H1 (cell line): ENCODE measurements at regions not wholly inside any gene's neighbourhood (a gene's known extent, or its start where the extent isn't known, plus 50 kb on each side); places are given as distances from the start of the nearest gene placed in this dataset.

Source experiments
- CTCF ChIA-PET: fragments of 300-600 bp; sonication (Branson Sonifier 250); formaldehyde crosslinking; loops from one replicate; lab custom pipeline; 2021; ENCODE audit not compliant: partially characterized antibody; lab: Charles Lee
- POLR2A ChIA-PET: fragments of 300-600 bp; sonication (Branson Sonifier 250); formaldehyde crosslinking; loops from one replicate; lab custom pipeline; 2021; ENCODE audit warnings: inconsistent platforms; ENCODE audit not compliant: partially characterized antibody; lab: Charles Lee
- DNase-seq, 2 experiments: peaks; one replicate each; pipeline versions ENCODE4 v3.0.0 to v3.0.0-alpha.2; 2010 to 2022; ENCODE audit warnings: low spot score in 2 of 2, low read depth in 1 of 2, mixed read lengths in 1 of 2
- FAIRE-seq: peaks from 2 replicates; lab custom pipeline; 2011; peaks lifted over from hg19 to GRCh38; lab: Jason Lieb, UNC
- H2AFZ ChIP-seq: 2 replicates; pipeline ENCODE4 v1.8.1; 2012; ENCODE audit warnings: low read length, inconsistent platforms
- H2AK5ac ChIP-seq: 2 replicates; pipeline ENCODE4 v1.6.1; 2013; ENCODE audit warnings: low read depth, low read length
- H2BK120ac ChIP-seq: replicated peaks from 2 replicates; pipeline ENCODE3; 2013; ENCODE audit warnings: low read depth, low read length, inconsistent platforms
- H2BK12ac ChIP-seq: 2 replicates; pipeline ENCODE4 v1.6.1; 2013; ENCODE audit warnings: low read depth, low read length
- H2BK15ac ChIP-seq: 2 replicates; pipeline ENCODE4 v1.6.1; 2013; ENCODE audit warnings: low read length
- H2BK20ac ChIP-seq: 2 replicates; pipeline ENCODE4 v1.6.1; 2013; ENCODE audit warnings: low read length
- H2BK5ac ChIP-seq: 2 replicates; pipeline ENCODE4 v1.6.1; 2013; ENCODE audit warnings: low read depth, low read length
- H3K14ac ChIP-seq: 2 replicates; pipeline ENCODE4 v1.6.1; 2013; ENCODE audit warnings: inconsistent platforms; ENCODE audit not compliant: insufficient read length
- H3K18ac ChIP-seq: 2 replicates; pipeline ENCODE4 v1.6.1; 2013; ENCODE audit warnings: low read length; ENCODE audit errors: extremely low read depth
- H3K23ac ChIP-seq: 2 replicates; pipeline ENCODE4 v1.6.1; 2013; ENCODE audit warnings: inconsistent platforms; ENCODE audit not compliant: insufficient read length
- H3K23me2 ChIP-seq: 2 replicates; pipeline ENCODE4 v1.6.1; 2013; ENCODE audit warnings: low read depth, low read length
- H3K27ac ChIP-seq: 2 replicates; pipeline ENCODE4 v1.6.1; 2011; ENCODE audit warnings: low read depth, low read length, inconsistent platforms
- H3K27me3 ChIP-seq, 4 experiments: replicated peaks in 1 of 4; 1 replicate in 1 of 4; 2 replicates in 3 of 4; pipeline versions ENCODE4 v1.6.1 to v1.8.1; 2011 to 2013; ENCODE audit warnings: low read length in 3 of 4, mild to moderate bottlenecking in 3 of 4, inconsistent platforms in 2 of 4, mixed read lengths in 2 of 4, moderate library complexity in 1 of 4; ENCODE audit not compliant: control insufficient read depth in 3 of 4, insufficient read depth in 3 of 4; ENCODE audit errors: extremely low read depth in 1 of 4
- H3K36me3 ChIP-seq, 4 experiments: 2 replicates each; pipeline versions ENCODE4 v1.6.1 to v1.8.1; 2011 to 2013; ENCODE audit warnings: mild to moderate bottlenecking in 4 of 4, low read length in 3 of 4, moderate library complexity in 2 of 4, control low read depth in 1 of 4, inconsistent platforms in 1 of 4; ENCODE audit not compliant: insufficient read depth in 4 of 4, control insufficient read depth in 2 of 4
- H3K4ac ChIP-seq: replicated peaks from 2 replicates; pipeline ENCODE3; 2013; ENCODE audit warnings: low read length, low read depth, mixed read lengths, inconsistent platforms; ENCODE audit not compliant: insufficient read length
- H3K4me1 ChIP-seq, 4 experiments: replicated peaks in 1 of 4; 1 replicate in 1 of 4; 2 replicates in 3 of 4; pipeline versions ENCODE4 v1.6.1 to v1.8.1; 2011 to 2013; ENCODE audit warnings: low read length in 3 of 4, inconsistent platforms in 2 of 4, mixed read lengths in 1 of 4; ENCODE audit not compliant: insufficient read depth in 4 of 4, control insufficient read depth in 3 of 4
- H3K4me2 ChIP-seq, 2 experiments: 2 replicates each; pipeline versions ENCODE4 v1.6.1 to v1.8.1; 2011 to 2013; ENCODE audit warnings: low read depth in 2 of 2, low read length in 2 of 2, control low read depth in 1 of 2, inconsistent platforms in 1 of 2, mild to moderate bottlenecking in 1 of 2; ENCODE audit not compliant: insufficient read depth in 1 of 2
- H3K4me3 ChIP-seq, 4 experiments: fragments of 200-600, 300-600 bp in 1 of 4; sonication (generic), shearing (Covaris generic), sonication (Bioruptor Twin) in 1 of 4; 2 replicates each; pipeline versions ENCODE4 v1.5.1 to v1.8.1; 2011 to 2016; ENCODE audit warnings: low read length in 4 of 4, low read depth in 3 of 4, control low read depth in 2 of 4, inconsistent platforms in 2 of 4, mild to moderate bottlenecking in 2 of 4, mixed read lengths in 1 of 4, moderate library complexity in 1 of 4; ENCODE audit not compliant: insufficient read depth in 2 of 4; ENCODE audit errors: extremely low read depth in 1 of 4
- H3K56ac ChIP-seq: replicated peaks from 2 replicates; pipeline ENCODE3; 2013; ENCODE audit warnings: low read depth, mild to moderate bottlenecking, mixed read lengths, low read length, inconsistent platforms; ENCODE audit not compliant: insufficient read length
- H3K79me1 ChIP-seq: 2 replicates; pipeline ENCODE4 v1.6.1; 2013; ENCODE audit warnings: low read depth, low read length, control low read depth
- H3K79me2 ChIP-seq, 2 experiments: 2 replicates each; pipeline versions ENCODE4 v1.6.1 to v1.8.1; 2012 to 2013; ENCODE audit warnings: low read length in 2 of 2, mild to moderate bottlenecking in 2 of 2, inconsistent platforms in 1 of 2; ENCODE audit not compliant: insufficient read depth in 2 of 2, control insufficient read depth in 1 of 2
- H3K9ac ChIP-seq, 4 experiments: replicated peaks in 1 of 4; 1 replicate in 1 of 4; 2 replicates in 3 of 4; pipeline versions ENCODE4 v1.6.1 to v1.8.1; 2011 to 2013; ENCODE audit warnings: low read depth in 3 of 4, low read length in 3 of 4, control low read depth in 2 of 4, mild to moderate bottlenecking in 2 of 4, moderate library complexity in 2 of 4, inconsistent platforms in 1 of 4; ENCODE audit errors: extremely low read depth in 1 of 4
- H3K9me3 ChIP-seq, 2 experiments: 2 replicates each; pipeline versions ENCODE4 v1.6.1 to v1.8.1; 2012 to 2013; ENCODE audit warnings: mild to moderate bottlenecking in 2 of 2, moderate library complexity in 2 of 2, control low read depth in 1 of 2, inconsistent platforms in 1 of 2, low read depth in 1 of 2, low read length in 1 of 2, mixed read lengths in 1 of 2; ENCODE audit not compliant: insufficient read depth in 2 of 2
- H4K20me1 ChIP-seq, 2 experiments: replicated peaks in 1 of 2; 2 replicates each; pipeline versions ENCODE3 to v1.8.1; 2011 to 2013; ENCODE audit warnings: inconsistent platforms in 2 of 2, low read length in 2 of 2, mild to moderate bottlenecking in 1 of 2; ENCODE audit not compliant: insufficient read depth in 2 of 2, control insufficient read depth in 1 of 2
- H4K5ac ChIP-seq: 2 replicates; pipeline ENCODE4 v1.6.1; 2013; ENCODE audit warnings: low read length, low read depth, mixed read lengths, inconsistent platforms; ENCODE audit not compliant: insufficient read length
- H4K8ac ChIP-seq: 2 replicates; pipeline ENCODE4 v1.8.0; 2013; ENCODE audit warnings: mild to moderate bottlenecking, moderate library complexity, low read length, inconsistent platforms; ENCODE audit not compliant: insufficient read depth; ENCODE audit errors: extremely low read depth
- H4K91ac ChIP-seq: replicated peaks from 2 replicates; pipeline ENCODE3; 2013; ENCODE audit warnings: low read length, mixed read lengths, inconsistent platforms; ENCODE audit not compliant: insufficient read length
- CHD7 ChIP-seq: fragments of 300-600 bp; sonication (generic); IDR thresholded peaks from 2 replicates; pipeline ENCODE4 v1.7.1; 2012; ENCODE audit warnings: low read length, moderate library complexity, mild to moderate bottlenecking, inconsistent platforms; ENCODE audit not compliant: insufficient replicate concordance
- WGBS, 2 experiments: shearing (Covaris generic) in 1 of 2; methylation state at CpG; one replicate each; pipeline versions ENCODE4 v1.1.6 to v1.1.7; 2013 to 2015; ENCODE audit warnings: low lambda C conversion rate in 2 of 2, mixed read lengths in 2 of 2, inconsistent platforms in 1 of 2, low coverage in 1 of 2, missing lambda C conversion rate in 1 of 2; ENCODE audit not compliant: insufficient replicate concordance in 2 of 2, insufficient coverage in 1 of 2, insufficient read length in 1 of 2; ENCODE audit errors: extremely low coverage in 1 of 2, missing lambda C conversion rate in 1 of 2; 5-methylcytosine and 5-hydroxymethylcytosine counted together

- H3K14ac ChIP-seq = no peak overlapping the region
- WGBS, 2 experiments = 81% methylated on average over 1 of the region's 1 CpG; no CpG with 5 or more reads in 1 of the 2 experiments
- no peak overlapping the region for H2AFZ ChIP-seq
- H2BK12ac ChIP-seq = no peak overlapping the region
- H4K91ac ChIP-seq = no peak overlapping the region
- H3K23ac ChIP-seq = no peak overlapping the region
- H3K18ac ChIP-seq = no peak overlapping the region
- ChIA-PET POLR2A (no interaction called here), CTCF (no interaction called here)
- no peaks in the 10 kb centered on the region for H3K36me3 ChIP-seq
- H3K9ac ChIP-seq = no peak overlapping the region
- no peaks in the 10 kb centered on the region for H3K4me1 ChIP-seq
- FAIRE-seq = no peak
- H3K27me3 ChIP-seq = no peaks in the 10 kb centered on the region
- no peaks in the 10 kb centered on the region for H4K20me1 ChIP-seq
- H3K4me3 ChIP-seq = no peak overlapping the region
- no peaks in the 10 kb centered on the region for H3K79me2 ChIP-seq
- no peak for DNase-seq
- no peak overlapping the region for H3K27ac ChIP-seq
- no peaks in the 10 kb centered on the region for H3K23me2 ChIP-seq
- H2BK120ac ChIP-seq = no peak overlapping the region
- H4K8ac ChIP-seq = no peak overlapping the region
- no peak overlapping the region for H2BK20ac ChIP-seq
- no peak overlapping the region for H2BK5ac ChIP-seq
- H4K5ac ChIP-seq = no peak overlapping the region
- no peak overlapping the region for H2BK15ac ChIP-seq
- H3K79me1 ChIP-seq = no peaks in the 10 kb centered on the region
- no peak overlapping the region for H3K56ac ChIP-seq
- H3K4me2 ChIP-seq = no peak overlapping the region
- H3K4ac ChIP-seq = no peak overlapping the region
- no peak overlapping the region for H2AK5ac ChIP-seq
- H3K9me3 ChIP-seq = peaks cover 4 to 6% of the 10 kb centered on the region in 2 experiments; a peak in 1 of 4 replicates
- TF ChIP-seq CHD7 = no peak
Observed at GRCh38 chr2:149650006-149650405, 62.4 kb upstream of the MMADHC start.
